D721Med (cell line): ENCODE measurements at regions not wholly inside any gene's neighbourhood (a gene's known extent, or its start where the extent isn't known, plus 50 kb on each side); places are given as distances from the start of the nearest gene placed in this dataset.

Experiments used
- DNase-seq: peaks from one replicate; pipeline ENCODE4 v3.0.0; 2011; ENCODE audit warnings: low spot score; ENCODE audit not compliant: insufficient read length
- FAIRE-seq: peaks from 2 replicates; lab custom pipeline; 2011; peaks lifted over from hg19 to GRCh38; lab: Jason Lieb, UNC
- TF ChIP-seq, protein P1 (sequence below): IDR thresholded peaks from 2 replicates; pipeline ENCODE4 v1.5.1; 2012; ENCODE audit warnings: mild to moderate bottlenecking, control low read depth; ENCODE audit not compliant: insufficient read depth; ENCODE audit errors: missing control alignments

DNA sequence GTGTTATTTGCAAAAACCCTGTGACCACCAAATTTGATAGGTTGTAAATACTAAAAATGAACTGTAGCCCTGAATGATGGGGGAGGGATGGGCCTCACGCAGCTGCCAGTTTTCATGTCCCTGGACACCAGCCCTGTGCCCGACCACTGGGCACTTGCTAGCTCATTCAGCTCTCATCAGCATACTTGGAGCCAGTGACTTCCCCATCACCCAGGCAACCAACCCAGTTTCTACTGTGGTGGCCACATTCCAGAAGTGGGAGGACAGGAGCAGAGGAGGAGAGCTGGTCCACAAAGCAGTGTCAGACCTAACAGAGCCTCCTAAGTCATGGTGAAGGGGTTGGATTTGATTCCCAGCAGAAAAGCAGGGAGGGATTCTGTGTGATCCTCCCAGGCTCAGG lies 128.2 kb downstream of the CPEB2 start:
- TF ChIP-seq, protein P1, sequence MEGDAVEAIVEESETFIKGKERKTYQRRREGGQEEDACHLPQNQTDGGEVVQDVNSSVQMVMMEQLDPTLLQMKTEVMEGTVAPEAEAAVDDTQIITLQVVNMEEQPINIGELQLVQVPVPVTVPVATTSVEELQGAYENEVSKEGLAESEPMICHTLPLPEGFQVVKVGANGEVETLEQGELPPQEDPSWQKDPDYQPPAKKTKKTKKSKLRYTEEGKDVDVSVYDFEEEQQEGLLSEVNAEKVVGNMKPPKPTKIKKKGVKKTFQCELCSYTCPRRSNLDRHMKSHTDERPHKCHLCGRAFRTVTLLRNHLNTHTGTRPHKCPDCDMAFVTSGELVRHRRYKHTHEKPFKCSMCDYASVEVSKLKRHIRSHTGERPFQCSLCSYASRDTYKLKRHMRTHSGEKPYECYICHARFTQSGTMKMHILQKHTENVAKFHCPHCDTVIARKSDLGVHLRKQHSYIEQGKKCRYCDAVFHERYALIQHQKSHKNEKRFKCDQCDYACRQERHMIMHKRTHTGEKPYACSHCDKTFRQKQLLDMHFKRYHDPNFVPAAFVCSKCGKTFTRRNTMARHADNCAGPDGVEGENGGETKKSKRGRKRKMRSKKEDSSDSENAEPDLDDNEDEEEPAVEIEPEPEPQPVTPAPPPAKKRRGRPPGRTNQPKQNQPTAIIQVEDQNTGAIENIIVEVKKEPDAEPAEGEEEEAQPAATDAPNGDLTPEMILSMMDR: no peak
- no peak for FAIRE-seq

DNA sequence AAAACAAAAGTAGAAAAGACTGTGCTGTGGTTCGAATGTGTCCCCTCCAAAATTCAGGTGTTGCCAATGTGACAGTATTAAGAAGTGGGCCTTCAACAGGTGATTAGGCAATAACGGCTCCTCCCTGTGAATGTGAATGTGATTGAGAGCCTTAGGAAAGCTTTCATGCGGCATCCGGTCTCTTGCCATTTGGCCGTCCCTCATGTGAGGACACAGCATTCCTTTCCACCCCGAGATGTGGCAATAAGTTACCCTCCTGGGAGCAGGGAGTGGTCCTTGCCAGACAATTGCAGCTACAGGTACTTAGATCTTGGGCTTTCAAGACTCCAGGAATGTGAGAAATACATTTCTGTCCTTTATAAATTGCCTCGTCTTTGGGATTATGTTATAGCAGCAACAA lies 129.3 kb downstream of the CPEB2 start:
- no peak for DNase-seq
- TF ChIP-seq, protein P1: no peak
- no peak for FAIRE-seq

More for the DNA sequence above, 128.2 kb downstream of the CPEB2 start:
- DNase-seq: no peak

DNA sequence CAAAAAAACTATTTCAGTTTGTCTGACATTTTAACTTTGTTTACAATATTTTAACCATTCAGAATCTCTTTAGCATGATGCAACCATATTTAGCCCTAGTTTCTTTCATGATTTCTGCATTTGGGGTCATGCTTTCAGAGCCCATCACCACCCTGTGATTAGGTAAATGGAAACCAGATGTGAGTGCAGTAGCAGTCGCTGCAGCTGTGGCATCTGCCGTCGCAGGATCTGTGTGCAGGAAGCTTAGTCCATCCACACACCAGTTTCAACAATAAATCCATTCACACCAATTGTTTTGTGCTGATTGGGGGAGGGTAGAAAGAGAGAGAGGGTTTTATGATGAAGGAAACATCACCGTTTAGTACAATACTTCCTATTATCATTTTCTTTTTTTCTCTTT lies 130.5 kb downstream of the CPEB2 start:
- TF ChIP-seq, protein P1: no peak
- FAIRE-seq (no peak), DNase-seq (no peak)

DNA sequence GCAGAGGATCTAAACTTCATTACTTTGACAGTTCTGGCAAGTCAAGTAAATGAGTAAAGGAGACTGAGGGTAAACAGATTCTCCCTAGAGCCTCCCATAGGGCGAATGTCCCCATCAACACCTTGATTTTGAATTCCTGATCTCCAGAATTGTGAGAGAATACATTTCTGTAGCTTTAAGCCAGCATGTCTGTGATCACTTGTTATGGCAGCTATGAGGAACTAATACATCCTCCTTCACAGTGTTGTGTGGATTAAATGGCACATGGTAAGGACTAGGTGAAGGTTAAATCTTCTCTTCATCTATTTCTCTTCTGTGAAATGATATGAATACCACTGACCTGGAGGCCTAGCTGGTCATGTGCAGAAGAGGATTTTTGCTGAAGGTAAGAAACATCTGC lies 137.3 kb downstream of the CPEB2 start:
- DNase-seq (no peak), FAIRE-seq (no peak)
- TF ChIP-seq, protein P1: no peak

DNA sequence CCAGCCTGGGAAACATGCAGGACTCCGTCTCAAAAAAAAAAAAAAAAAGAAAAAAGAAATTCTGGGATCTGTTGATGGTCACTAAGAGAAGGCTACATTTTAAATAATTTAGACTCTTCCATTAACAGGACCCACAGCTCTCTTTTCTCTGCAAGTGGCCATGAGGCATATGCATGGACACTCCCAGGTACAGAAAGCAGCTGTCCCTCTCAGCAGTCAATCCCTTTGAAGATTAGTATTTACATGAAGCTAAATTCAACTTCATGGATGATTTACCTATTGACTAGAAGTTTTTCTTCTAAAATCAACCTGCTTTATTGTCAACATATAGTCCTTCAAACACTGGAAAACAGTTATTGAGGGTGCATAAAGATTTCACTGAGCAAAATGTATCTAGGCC lies 139.9 kb downstream of the CPEB2 start:
- TF ChIP-seq, protein P1: no peak
- FAIRE-seq: no peak
- DNase-seq: no peak

DNA sequence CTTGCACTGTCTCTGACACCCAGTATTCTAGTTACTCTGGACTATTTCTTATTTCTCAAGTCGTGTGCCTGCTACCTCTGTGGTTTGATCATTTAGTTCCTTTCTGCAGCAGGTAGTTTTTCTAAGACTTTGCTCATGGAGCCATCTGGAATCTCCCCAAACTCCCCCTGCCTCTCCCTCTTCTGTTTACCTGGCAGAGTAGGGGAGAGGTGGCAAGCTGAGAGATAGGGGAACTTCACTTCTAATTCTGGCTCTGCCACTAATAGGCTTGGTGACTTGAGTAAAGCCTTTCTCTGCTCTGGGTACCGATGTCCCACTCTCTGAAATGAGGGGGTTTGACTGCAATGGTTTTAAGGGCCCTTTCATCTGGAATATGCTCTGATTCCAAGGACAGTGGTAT lies 141.3 kb downstream of the CPEB2 start:
- FAIRE-seq: no peak
- DNase-seq: no peak
- TF ChIP-seq, protein P1: no peak

DNA sequence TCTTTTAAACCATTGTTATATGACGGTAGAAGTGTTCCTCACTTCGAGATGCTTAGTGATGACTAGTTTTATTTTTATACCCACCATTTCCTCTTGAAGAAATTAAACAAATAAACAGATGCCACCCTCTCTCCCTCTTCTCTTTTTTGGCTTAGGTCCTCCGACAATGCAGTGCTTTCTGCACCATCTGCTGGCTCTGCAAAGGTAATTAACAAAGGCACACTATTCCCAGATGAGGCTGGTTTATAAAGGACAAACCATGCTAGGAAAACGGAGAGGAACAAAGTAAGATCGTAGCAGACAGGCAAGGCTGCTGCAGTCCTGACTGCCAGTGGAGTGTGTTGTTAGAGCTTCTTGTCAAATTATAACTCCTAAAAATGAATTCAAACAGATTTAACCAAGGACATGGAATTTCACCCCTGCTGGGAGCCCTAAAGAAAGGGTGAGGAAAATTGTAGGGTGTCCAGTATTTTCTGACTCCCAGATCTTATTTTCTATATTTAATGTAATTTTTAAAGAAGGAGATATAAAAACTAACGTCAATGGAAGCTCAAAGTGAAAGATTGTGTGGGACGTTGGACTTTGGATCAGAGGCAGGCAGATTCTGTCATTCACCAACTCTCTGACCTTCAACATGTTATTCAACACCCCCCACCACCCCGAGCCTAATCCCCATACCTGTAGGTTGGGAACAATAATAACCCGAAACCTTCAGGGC lies 142.1 kb downstream of the CPEB2 start:
- DNase-seq: no peak
- TF ChIP-seq, protein P1: peak; percentile 12
- no peak for FAIRE-seq
